ENCODE measurements at regions not wholly inside any gene's neighbourhood (a gene's known extent, or its start where the extent isn't known, plus 50 kb on each side); places are given as distances from the start of the nearest gene placed in this dataset.

- Histone ChIP-seq H3K4me1 (ENCODE audit: control insufficient read depth in 1 of 2, insufficient read depth in 2 of 2, low read length in 2 of 2) (peaks cover 19 to 20% of the 10 kb centered on the region in 2 donors), H3K36me3 (ENCODE audit: control insufficient read depth in 1 of 2, insufficient read depth in 2 of 2, low read length in 2 of 2) (no peaks in the 10 kb centered on the region), H3K27ac (ENCODE audit: low read depth, low read length) (no peak overlapping the region), H3K9me3 (ENCODE audit: control insufficient read depth in 1 of 2, low read length in 2 of 2) (no peaks in the 10 kb centered on the region), H3K9ac (ENCODE audit: low read depth in 1 of 2, low read length in 2 of 2) (no peak overlapping the region), H3K27me3 (ENCODE audit: control insufficient read depth in 1 of 2, insufficient read depth in 2 of 2, low read length in 2 of 2) (peaks cover 4 to 6% of the 10 kb centered on the region in 2 donors), H3K4me3 (ENCODE audit: low read depth in 1 of 2, low read length in 2 of 2) (no peak overlapping the region)
Measured at GRCh38 chr4:53907772-53908171, 156.6 kb downstream of the CHIC2 start.

GRCh38 chr4:53906606-53907190 is 157.7 kb downstream of the CHIC2 start:
- peak overlapping the region in 1 of 2 donors; percentile 67 for H3K4me3 ChIP-seq (ENCODE audit: low read depth in 1 of 2, low read length in 2 of 2)
- H3K4me1 ChIP-seq (ENCODE audit: control insufficient read depth in 1 of 2, insufficient read depth in 2 of 2, low read length in 2 of 2): peaks cover 19 to 20% of the 10 kb centered on the region in 2 donors
- H3K27ac ChIP-seq (ENCODE audit: low read depth, low read length): no peak overlapping the region
- H3K27me3 ChIP-seq (ENCODE audit: control insufficient read depth in 1 of 2, insufficient read depth in 2 of 2, low read length in 2 of 2): peaks cover 6 to 9% of the 10 kb centered on the region in 2 donors
- no peaks in the 10 kb centered on the region for H3K9me3 ChIP-seq (ENCODE audit: control insufficient read depth in 1 of 2, low read length in 2 of 2)
- no peaks in the 10 kb centered on the region for H3K36me3 ChIP-seq (ENCODE audit: control insufficient read depth in 1 of 2, insufficient read depth in 2 of 2, low read length in 2 of 2)
- no peak overlapping the region for H3K9ac ChIP-seq (ENCODE audit: low read depth in 1 of 2, low read length in 2 of 2)

GRCh38 chr4:53905941-53906377 is 158.4 kb downstream of the CHIC2 start:
- peaks cover 19 to 20% of the 10 kb centered on the region in 2 donors for H3K4me1 ChIP-seq (ENCODE audit: control insufficient read depth in 1 of 2, insufficient read depth in 2 of 2, low read length in 2 of 2)
- H3K27ac ChIP-seq (ENCODE audit: low read depth, low read length): no peak overlapping the region
- no peak overlapping the region for H3K9ac ChIP-seq (ENCODE audit: low read depth in 1 of 2, low read length in 2 of 2)
- no peaks in the 10 kb centered on the region for H3K9me3 ChIP-seq (ENCODE audit: control insufficient read depth in 1 of 2, low read length in 2 of 2)
- H3K36me3 ChIP-seq (ENCODE audit: control insufficient read depth in 1 of 2, insufficient read depth in 2 of 2, low read length in 2 of 2): no peaks in the 10 kb centered on the region
- peak overlapping the region; percentile 67 to 72 for H3K4me3 ChIP-seq (ENCODE audit: low read depth in 1 of 2, low read length in 2 of 2)
- H3K27me3 ChIP-seq (ENCODE audit: control insufficient read depth in 1 of 2, insufficient read depth in 2 of 2, low read length in 2 of 2): peaks cover 6 to 9% of the 10 kb centered on the region in 2 donors

GRCh38 chr4:53905276-53905940 is 159.0 kb downstream of the CHIC2 start:
- H3K27ac ChIP-seq (ENCODE audit: low read depth, low read length): no peak overlapping the region
- no peak overlapping the region for H3K9ac ChIP-seq (ENCODE audit: low read depth in 1 of 2, low read length in 2 of 2)
- peak overlapping the region; percentile 67 to 72 for H3K4me3 ChIP-seq (ENCODE audit: low read depth in 1 of 2, low read length in 2 of 2)

GRCh38 chr4:53902786-53903185 is 161.6 kb downstream of the CHIC2 start:
- no peaks in the 10 kb centered on the region for H3K9me3 ChIP-seq (ENCODE audit: control insufficient read depth in 1 of 2, low read length in 2 of 2)
- H3K9ac ChIP-seq (ENCODE audit: low read depth in 1 of 2, low read length in 2 of 2): no peak overlapping the region
- H3K4me1 ChIP-seq (ENCODE audit: control insufficient read depth in 1 of 2, insufficient read depth in 2 of 2, low read length in 2 of 2): peaks cover 8 to 10% of the 10 kb centered on the region in 2 donors
- no peak overlapping the region for H3K4me3 ChIP-seq (ENCODE audit: low read depth in 1 of 2, low read length in 2 of 2)
- H3K27me3 ChIP-seq (ENCODE audit: control insufficient read depth in 1 of 2, insufficient read depth in 2 of 2, low read length in 2 of 2): peaks cover 3 to 5% of the 10 kb centered on the region in 2 donors
- no peak overlapping the region for H3K27ac ChIP-seq (ENCODE audit: low read depth, low read length)
- H3K36me3 ChIP-seq (ENCODE audit: control insufficient read depth in 1 of 2, insufficient read depth in 2 of 2, low read length in 2 of 2): no peaks in the 10 kb centered on the region

More at GRCh38 chr4:53905276-53905940, 159.0 kb downstream of the CHIC2 start:
- peaks cover 6 to 9% of the 10 kb centered on the region in 2 donors for H3K27me3 ChIP-seq (ENCODE audit: control insufficient read depth in 1 of 2, insufficient read depth in 2 of 2, low read length in 2 of 2)
- H3K36me3 ChIP-seq (ENCODE audit: control insufficient read depth in 1 of 2, insufficient read depth in 2 of 2, low read length in 2 of 2): no peaks in the 10 kb centered on the region
- H3K9me3 ChIP-seq (ENCODE audit: control insufficient read depth in 1 of 2, low read length in 2 of 2): no peaks in the 10 kb centered on the region
- H3K4me1 ChIP-seq (ENCODE audit: control insufficient read depth in 1 of 2, insufficient read depth in 2 of 2, low read length in 2 of 2): peaks cover 19 to 20% of the 10 kb centered on the region in 2 donors

GRCh38 chr4:53900271-53900649 is 164.1 kb downstream of the CHIC2 start:
- H3K27ac ChIP-seq (ENCODE audit: low read depth, low read length): no peak overlapping the region
- no peak overlapping the region for H3K4me3 ChIP-seq (ENCODE audit: low read depth in 1 of 2, low read length in 2 of 2)
- peaks cover 0 to 5% of the 10 kb centered on the region in 2 donors for H3K27me3 ChIP-seq (ENCODE audit: control insufficient read depth in 1 of 2, insufficient read depth in 2 of 2, low read length in 2 of 2)

GRCh38 chr4:53899586-53900270 is 164.7 kb downstream of the CHIC2 start:
- peaks cover 0 to 5% of the 10 kb centered on the region in 2 donors for H3K27me3 ChIP-seq (ENCODE audit: control insufficient read depth in 1 of 2, insufficient read depth in 2 of 2, low read length in 2 of 2)
- H3K4me3 ChIP-seq (ENCODE audit: low read depth in 1 of 2, low read length in 2 of 2): no peak overlapping the region
- no peak overlapping the region for H3K9ac ChIP-seq (ENCODE audit: low read depth in 1 of 2, low read length in 2 of 2)
- H3K9me3 ChIP-seq (ENCODE audit: control insufficient read depth in 1 of 2, low read length in 2 of 2): no peaks in the 10 kb centered on the region
- no peak overlapping the region for H3K27ac ChIP-seq (ENCODE audit: low read depth, low read length)
- no peaks in the 10 kb centered on the region for H3K4me1 ChIP-seq (ENCODE audit: control insufficient read depth in 1 of 2, insufficient read depth in 2 of 2, low read length in 2 of 2)
- H3K36me3 ChIP-seq (ENCODE audit: control insufficient read depth in 1 of 2, insufficient read depth in 2 of 2, low read length in 2 of 2): no peaks in the 10 kb centered on the region

More at GRCh38 chr4:53900271-53900649, 164.1 kb downstream of the CHIC2 start:
- Histone ChIP-seq H3K36me3 (ENCODE audit: control insufficient read depth in 1 of 2, insufficient read depth in 2 of 2, low read length in 2 of 2) (no peaks in the 10 kb centered on the region), H3K4me1 (ENCODE audit: control insufficient read depth in 1 of 2, insufficient read depth in 2 of 2, low read length in 2 of 2) (no peaks in the 10 kb centered on the region), H3K9ac (ENCODE audit: low read depth in 1 of 2, low read length in 2 of 2) (no peak overlapping the region), H3K9me3 (ENCODE audit: control insufficient read depth in 1 of 2, low read length in 2 of 2) (no peaks in the 10 kb centered on the region)

- no peaks in the 10 kb centered on the region for H3K4me1 ChIP-seq (ENCODE audit: control insufficient read depth in 1 of 2, insufficient read depth in 2 of 2, low read length in 2 of 2)
- H3K9me3 ChIP-seq (ENCODE audit: control insufficient read depth in 1 of 2, low read length in 2 of 2): no peaks in the 10 kb centered on the region
- H3K36me3 ChIP-seq (ENCODE audit: control insufficient read depth in 1 of 2, insufficient read depth in 2 of 2, low read length in 2 of 2): no peaks in the 10 kb centered on the region
- H3K27me3 ChIP-seq (ENCODE audit: control insufficient read depth in 1 of 2, insufficient read depth in 2 of 2, low read length in 2 of 2): no peaks in the 10 kb centered on the region
- no peak overlapping the region for H3K4me3 ChIP-seq (ENCODE audit: low read depth in 1 of 2, low read length in 2 of 2)
- no peak overlapping the region for H3K9ac ChIP-seq (ENCODE audit: low read depth in 1 of 2, low read length in 2 of 2)
- H3K27ac ChIP-seq (ENCODE audit: low read depth, low read length): no peak overlapping the region
Measured at GRCh38 chr4:53895137-53895536, 169.3 kb downstream of the CHIC2 start.

- Histone ChIP-seq H3K4me3 (ENCODE audit: low read depth in 1 of 2, low read length in 2 of 2) (no peak overlapping the region), H3K4me1 (ENCODE audit: control insufficient read depth in 1 of 2, insufficient read depth in 2 of 2, low read length in 2 of 2) (no peaks in the 10 kb centered on the region), H3K9ac (ENCODE audit: low read depth in 1 of 2, low read length in 2 of 2) (no peak overlapping the region), H3K36me3 (ENCODE audit: control insufficient read depth in 1 of 2, insufficient read depth in 2 of 2, low read length in 2 of 2) (no peaks in the 10 kb centered on the region), H3K27me3 (ENCODE audit: control insufficient read depth in 1 of 2, insufficient read depth in 2 of 2, low read length in 2 of 2) (no peaks in the 10 kb centered on the region), H3K27ac (ENCODE audit: low read depth, low read length) (no peak overlapping the region), H3K9me3 (ENCODE audit: control insufficient read depth in 1 of 2, low read length in 2 of 2) (no peaks in the 10 kb centered on the region)
Measured at GRCh38 chr4:53890461-53890860, 173.9 kb downstream of the CHIC2 start.
